ENCODE measurements at regions not wholly inside any gene's neighbourhood (a gene's known extent, or its start where the extent isn't known, plus 50 kb on each side); places are given as distances from the start of the nearest gene placed in this dataset.

GRCh38 chr9:115378758-115379157, 260.8 kb upstream of the TNC start:
- TF ChIP-seq CTCF (IDR thresholded peaks at IDR 0.05; ENCODE audit: low read depth, low read length), result no peak
- H3K9me3 ChIP-seq (ENCODE audit: severe bottlenecking), result peaks cover 21% of the 10 kb centered on the region
- H3K27ac ChIP-seq, result no peak overlapping the region
- no peaks in the 10 kb centered on the region for H3K27me3 ChIP-seq (ENCODE audit: insufficient read depth, low read depth, severe bottlenecking)
- DNase-seq, result no peak
- H3K4me3 ChIP-seq (ENCODE audit: low read depth, low read length), result no peak overlapping the region
- H3K36me3 ChIP-seq, result no peaks in the 10 kb centered on the region

GRCh38 chr9:115379719-115380118, 261.8 kb upstream of the TNC start:
- H3K4me3 ChIP-seq (ENCODE audit: low read depth, low read length), result no peak overlapping the region
- H3K27me3 ChIP-seq (ENCODE audit: insufficient read depth, low read depth, severe bottlenecking), result no peaks in the 10 kb centered on the region
- no peak for DNase-seq
- H3K9me3 ChIP-seq (ENCODE audit: severe bottlenecking), result peaks cover 21% of the 10 kb centered on the region
- no peak overlapping the region for H3K27ac ChIP-seq
- TF ChIP-seq CTCF (IDR thresholded peaks at IDR 0.05; ENCODE audit: low read depth, low read length), result no peak
- no peaks in the 10 kb centered on the region for H3K36me3 ChIP-seq

- H3K4me3 ChIP-seq (ENCODE audit: low read depth, low read length), result no peak overlapping the region
- DNase-seq, result no peak
- no peaks in the 10 kb centered on the region for H3K27me3 ChIP-seq (ENCODE audit: insufficient read depth, low read depth, severe bottlenecking)
- TF ChIP-seq CTCF (IDR thresholded peaks at IDR 0.05; ENCODE audit: low read depth, low read length), result no peak
- no peaks in the 10 kb centered on the region for H3K36me3 ChIP-seq
- peaks cover 21% of the 10 kb centered on the region for H3K9me3 ChIP-seq (ENCODE audit: severe bottlenecking)
- H3K27ac ChIP-seq, result no peak overlapping the region
These were observed 264.9 kb upstream of the TNC start for GRCh38 chr9:115382865-115383264.

- peak; percentile 11 for DNase-seq
These were observed 267.6 kb upstream of the TNC start for GRCh38 chr9:115385383-115386122.

GRCh38 chr9:115386963-115387770, 269.2 kb upstream of the TNC start:
- no peak overlapping the region for H3K4me3 ChIP-seq (ENCODE audit: low read depth, low read length)
- no peak for TF ChIP-seq CTCF (IDR thresholded peaks at IDR 0.05; ENCODE audit: low read depth, low read length)
- no peaks in the 10 kb centered on the region for H3K36me3 ChIP-seq
- H3K9me3 ChIP-seq (ENCODE audit: severe bottlenecking), result peaks cover 11% of the 10 kb centered on the region
- peak overlapping the region; percentile 41 for H3K27ac ChIP-seq
- no peak for DNase-seq
- no peaks in the 10 kb centered on the region for H3K27me3 ChIP-seq (ENCODE audit: insufficient read depth, low read depth, severe bottlenecking)

More at GRCh38 chr9:115385383-115386122, 267.6 kb upstream of the TNC start:
- Histone ChIP-seq H3K36me3 (no peaks in the 10 kb centered on the region), H3K27me3 (ENCODE audit: insufficient read depth, low read depth, severe bottlenecking) (no peaks in the 10 kb centered on the region), H3K27ac (no peak overlapping the region), H3K4me3 (ENCODE audit: low read depth, low read length) (no peak overlapping the region), H3K9me3 (ENCODE audit: severe bottlenecking) (peaks cover 16% of the 10 kb centered on the region)
- TF ChIP-seq CTCF (IDR thresholded peaks at IDR 0.05; ENCODE audit: low read depth, low read length), result no peak

Measured in WERI-Rb-1 (cell line).